HG03135 (cell line): ENCODE measurements at regions not wholly inside any gene's neighbourhood (a gene's known extent, or its start where the extent isn't known, plus 50 kb on each side); places are given as distances from the start of the nearest gene placed in this dataset.
"Not testable (repeated sequence)": the region's sequence is repeated elsewhere in the genome, so short reads cannot be mapped to it uniquely, and the experiment has no call there.

ENCODE experiments used
- ATAC-seq: cut with Tn5 transposase; IDR thresholded peaks from one replicate; pipeline ENCODE4 v1.9.1; 2021; ENCODE audit warnings: mild to moderate bottlenecking, moderate library complexity; ENCODE audit not compliant: unreplicated experiment

DNA sequence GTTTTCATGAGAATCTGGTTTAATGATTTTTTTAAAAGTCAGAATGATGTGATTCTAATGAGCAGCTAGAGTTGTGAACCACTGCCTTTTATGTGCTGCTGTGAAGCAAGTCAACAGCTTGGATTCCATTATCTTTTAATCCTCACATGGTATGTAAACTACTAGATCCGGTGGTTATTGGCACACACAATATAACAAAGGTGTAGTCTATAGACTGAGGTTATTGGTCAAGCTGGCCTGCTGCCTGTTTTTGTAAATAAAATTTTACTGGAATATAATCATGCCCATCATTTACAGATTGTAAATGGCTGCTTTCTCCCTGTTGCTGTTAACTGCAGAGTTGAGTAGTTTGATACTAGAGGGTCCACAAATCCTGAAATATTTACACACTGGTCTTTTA, 103.1 kb downstream of the OTOL1 start:
- ATAC-seq = no peak

DNA sequence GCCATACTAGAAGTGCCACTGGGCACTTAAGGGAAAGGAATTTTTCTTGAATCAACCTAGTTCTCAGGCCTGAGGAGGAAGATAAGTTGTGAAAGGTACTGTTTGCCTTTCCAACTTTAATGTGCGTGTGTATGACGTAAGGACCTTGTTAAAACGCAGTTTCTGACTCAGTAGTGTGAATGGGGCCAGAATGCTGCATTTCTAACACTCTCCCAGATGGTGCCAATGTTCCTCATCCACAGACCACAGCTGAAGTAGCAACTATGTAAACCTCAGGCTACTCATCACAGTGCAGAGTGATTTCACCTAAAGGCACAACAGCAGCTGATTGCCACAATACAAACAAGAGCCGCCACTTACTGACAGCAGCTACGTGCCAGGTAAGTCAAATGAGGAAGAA, 103.6 kb downstream of the OTOL1 start:
- no peak for ATAC-seq

DNA sequence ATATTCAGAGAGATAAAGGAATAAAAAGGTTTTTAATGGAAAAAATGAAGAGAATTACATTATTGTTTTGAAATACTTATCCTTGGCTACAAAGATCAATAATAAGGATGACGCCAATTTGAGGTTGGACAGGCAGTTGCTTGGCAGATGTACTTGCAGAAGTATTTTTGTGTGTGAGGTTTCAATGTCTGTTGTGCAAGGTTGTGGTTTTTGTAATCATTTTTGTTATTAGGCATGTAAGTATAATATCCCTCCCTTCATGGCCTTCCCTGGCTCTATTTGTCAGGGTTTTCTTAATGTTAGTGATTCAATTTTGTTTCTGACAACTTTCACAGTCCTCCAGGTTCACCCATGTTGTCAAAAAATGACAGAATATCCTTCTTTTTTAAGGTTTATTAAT, 105.9 kb downstream of the OTOL1 start:
- ATAC-seq = no peak

DNA sequence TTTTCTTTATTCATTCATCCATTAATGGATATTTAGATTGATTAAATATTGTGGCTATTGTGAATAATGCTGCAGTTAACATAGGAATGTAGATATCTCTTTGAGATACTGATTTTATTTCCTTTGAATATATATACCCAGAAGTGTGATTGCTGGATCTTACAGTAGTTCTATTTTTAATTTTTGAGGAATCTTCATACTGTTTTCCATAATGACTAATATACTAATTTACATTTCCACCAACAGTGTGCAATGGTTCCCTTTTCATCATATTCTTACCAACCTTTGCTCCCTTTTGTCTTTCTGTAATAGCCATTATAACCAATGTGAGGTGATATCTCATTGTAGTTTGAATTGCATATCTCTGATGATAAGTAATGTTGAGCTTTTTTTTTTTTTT, 106.3 kb downstream of the OTOL1 start:
- ATAC-seq = no peak

DNA sequence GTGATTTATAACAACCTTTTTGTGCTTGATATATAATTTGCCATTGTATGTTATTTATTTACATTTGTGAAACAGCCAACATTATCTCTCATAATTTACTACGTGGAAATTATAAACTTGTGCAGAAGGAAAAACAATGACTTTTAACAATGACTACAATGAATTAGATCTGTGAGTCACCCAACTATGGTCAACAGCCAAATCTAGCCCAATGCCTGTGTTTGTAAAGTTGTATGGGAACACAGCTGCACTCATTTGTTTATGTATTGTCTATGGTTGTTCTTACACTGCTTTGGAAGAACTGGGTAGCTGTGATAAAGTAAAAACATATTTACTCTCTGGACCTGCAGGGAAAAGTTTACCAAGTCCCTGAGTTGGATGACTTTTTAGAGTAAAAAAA, 110.4 kb downstream of the OTOL1 start:
- no peak for ATAC-seq

DNA sequence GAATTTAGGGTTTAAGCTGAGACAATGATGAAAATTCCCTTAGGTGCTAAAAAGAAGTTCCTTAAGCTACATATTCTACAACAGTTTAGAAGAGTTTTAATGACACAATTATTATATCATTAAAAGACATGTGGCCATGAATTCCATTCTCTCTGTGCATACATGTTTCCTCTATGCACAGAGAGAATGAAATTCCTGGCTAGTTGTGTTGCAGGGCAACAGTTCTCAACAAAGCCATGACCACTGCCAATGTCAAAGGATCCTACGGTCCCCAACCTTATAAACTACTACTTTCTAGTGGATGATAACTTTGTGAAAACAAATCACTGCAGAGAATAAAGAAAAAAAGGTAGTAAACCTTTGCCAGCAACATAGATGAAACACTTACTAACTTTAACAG, 122.7 kb downstream of the OTOL1 start:
- no peak for ATAC-seq

DNA sequence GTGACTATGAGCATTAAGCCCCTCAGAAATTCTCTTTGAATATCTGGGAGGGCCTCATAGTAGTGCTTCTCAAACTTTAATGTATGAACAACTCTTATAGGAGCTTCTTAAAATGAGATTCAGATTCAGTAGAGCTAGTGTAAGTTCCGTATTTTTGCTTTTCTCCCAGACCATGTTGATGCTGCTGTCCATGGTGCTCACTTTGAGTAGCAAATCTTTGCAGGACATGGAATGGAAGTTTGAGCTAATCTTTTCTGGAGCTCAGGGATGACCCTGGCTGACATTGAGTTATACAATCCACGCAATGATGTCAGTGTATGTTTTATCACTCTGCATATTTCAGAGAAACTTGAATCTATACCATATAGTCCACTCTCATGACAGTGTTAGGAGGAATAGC, 134.2 kb downstream of the OTOL1 start:
- ATAC-seq = no peak

DNA sequence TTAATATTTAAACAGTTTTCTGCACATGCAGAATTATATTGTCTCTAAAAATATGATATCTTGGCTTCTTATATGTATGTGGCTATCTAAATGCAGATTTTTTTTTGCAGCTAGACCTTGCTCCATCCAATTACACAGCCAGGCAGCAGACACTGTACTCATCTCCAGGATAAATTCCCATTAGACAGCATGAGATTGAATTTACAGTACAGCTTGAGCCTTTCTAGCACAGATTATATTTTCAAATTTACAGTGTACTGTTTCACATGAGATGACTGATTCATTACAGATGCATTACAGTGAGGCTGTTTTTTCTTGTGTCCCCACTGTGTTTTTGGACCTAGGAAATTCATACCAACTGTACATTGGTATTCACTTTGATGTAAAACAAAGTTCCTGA, 134.9 kb downstream of the OTOL1 start:
- ATAC-seq = no peak

DNA sequence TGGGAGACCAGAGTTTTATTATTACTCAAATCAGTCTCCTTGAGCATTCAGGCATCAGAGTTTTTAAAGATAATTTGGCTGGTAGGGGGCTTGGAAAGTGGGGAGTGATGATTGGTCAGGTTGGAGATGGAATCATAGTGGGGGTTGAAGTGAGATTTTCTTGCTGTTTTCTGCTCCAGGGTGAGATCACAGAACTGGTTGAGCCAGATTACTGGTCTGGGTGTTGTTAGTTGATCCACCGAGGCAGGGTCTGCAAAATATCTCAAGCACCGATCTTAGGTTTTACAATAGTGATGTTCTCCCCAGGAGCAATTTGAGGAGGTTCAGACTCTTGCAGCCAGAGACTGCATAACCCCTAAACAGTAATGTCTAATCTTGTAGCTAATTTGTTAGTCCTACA, 141.0 kb downstream of the OTOL1 start:
- ATAC-seq = no peak

DNA sequence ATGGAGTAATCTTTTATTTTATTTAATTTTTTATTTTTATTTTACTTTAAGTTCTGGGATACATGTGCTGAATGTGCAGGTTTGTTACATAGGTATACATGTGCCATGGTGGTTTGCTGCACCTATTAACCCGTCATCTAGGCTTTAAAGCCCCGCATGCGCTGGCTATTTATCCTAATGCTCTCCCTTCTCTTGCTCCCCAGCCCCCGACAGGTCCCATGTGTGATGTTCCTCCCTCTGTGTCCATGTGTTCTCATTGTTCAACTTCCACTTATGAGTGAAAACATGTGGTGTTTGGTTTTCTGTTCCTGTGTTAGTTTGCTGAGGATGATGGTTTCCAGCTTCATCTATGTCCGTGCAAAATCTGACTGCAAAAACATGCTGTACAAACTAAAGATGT, 142.5 kb downstream of the OTOL1 start:
- not testable (repeated sequence) for ATAC-seq

DNA sequence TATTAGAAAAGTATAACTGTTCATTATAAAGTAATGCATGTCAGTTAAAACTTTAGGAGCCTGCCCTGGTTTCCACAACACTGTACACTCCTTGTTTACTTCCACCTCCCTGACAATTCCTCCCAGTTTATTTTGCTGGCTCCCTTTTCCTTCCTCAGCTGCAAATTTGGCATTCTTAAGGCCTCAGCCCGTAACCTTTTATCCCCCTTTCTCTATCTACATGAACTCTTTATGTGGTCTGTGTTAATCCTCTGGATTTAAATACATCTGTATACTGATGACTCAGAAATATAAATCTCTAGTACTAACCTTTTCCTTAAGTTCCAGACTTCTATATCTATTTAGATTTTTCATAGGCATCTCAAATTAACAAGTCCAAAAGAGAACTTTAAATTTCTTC, 143.6 kb downstream of the OTOL1 start:
- ATAC-seq = no peak

DNA sequence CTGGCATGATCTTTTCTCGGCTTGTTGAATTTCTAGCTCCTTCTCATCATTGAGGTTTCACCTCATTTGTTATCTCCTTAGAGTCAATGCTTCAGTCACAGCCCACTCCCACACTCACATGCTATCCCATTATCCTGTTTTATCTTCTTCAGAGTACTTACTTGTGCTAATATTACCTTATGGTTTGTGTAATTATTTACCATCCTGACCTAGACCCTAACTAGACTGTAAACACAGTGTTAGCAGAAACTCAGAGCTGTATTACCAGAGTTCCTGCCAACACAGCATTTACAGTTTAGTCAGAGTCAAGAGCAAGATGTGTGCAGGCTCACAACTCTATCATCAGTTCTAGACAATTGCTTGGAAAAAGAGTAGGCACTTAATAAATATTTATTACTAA, 144.7 kb downstream of the OTOL1 start:
- no peak for ATAC-seq

DNA sequence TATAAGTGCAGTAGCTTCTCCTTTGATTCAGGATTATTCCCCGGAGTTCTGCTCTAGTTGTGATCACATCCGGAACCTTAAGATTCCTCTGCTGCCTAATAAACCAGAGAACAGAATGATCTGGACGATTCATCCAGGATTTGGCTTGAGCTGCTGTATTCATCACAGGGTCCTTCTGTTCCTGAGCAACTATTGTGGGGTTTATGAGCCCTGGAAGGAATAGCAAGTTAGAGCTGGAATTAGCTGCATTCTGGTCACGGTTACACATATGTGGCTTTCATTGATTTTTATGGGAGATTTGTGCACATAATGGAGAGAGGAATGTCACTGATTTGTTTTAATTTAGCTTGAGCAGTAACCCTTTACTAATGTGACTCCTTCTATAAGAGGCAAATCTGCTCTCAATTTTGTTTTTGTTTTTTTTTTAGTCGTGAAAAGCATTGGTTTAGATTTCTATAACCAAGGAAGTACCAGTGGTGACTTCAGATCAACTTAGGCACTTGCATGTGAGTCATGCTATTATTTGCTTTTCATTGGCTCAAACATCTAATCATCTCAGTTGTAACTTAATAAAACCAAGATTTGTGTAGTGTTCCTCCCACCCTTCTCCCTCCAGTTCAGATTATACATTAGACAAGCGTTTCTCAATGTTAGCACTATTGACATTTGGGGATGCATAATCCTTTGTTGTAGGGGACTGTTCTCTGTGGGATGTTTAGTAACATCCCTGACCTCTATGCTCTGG, 148.5 kb downstream of the OTOL1 start:
- ATAC-seq = no peak

DNA sequence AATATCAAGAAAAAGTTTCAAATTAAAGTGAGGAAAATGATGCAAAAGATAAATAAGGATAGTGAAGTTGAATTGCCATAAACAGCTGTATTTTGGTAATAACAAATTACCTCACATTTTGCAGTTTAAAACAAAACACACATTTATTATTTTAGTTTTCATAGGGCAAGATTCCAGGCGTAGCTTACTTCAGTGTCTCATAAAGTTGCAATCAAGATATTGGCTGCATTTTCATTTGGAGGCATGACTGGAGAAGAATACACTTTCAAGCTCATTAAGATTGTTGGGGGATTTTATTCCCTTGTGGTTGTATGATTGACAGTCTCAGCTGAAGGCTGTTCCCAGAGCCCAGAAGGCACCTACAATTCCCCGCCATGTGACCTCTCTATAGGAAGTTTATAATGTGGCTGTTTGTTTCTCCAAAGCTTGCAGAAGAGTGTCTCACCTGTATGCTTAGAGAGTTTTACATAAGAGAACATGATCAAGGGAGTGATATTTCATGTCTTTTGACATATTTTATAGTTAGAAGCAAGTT, 151.4 kb downstream of the OTOL1 start:
- no peak for ATAC-seq

DNA sequence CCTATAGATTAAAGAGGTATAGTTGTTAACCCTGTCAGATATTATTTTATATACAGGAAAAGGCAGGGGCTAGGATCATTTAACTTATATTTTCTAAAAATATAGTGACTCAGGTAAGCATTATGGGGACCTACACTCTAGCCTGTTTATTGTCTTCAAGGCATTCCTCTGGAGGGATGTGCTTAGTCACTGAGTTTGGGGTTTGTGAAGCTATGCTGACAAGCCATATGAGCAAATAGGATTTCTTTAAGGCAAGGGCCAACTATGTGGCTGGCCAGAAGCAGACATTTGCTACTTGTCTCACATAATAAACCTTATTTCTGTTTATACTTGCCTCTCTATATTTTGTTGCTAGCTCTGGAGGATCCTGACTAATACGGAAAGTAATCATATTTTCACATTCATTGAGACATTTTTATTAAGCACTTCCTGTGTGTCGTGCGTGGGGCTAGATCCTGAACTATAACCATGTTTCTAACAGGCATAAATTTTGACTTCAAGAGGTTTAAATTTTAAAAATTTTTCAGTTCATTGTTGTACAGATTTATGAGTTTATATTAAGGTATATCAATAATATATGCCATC, 153.4 kb downstream of the OTOL1 start:
- no peak for ATAC-seq

DNA sequence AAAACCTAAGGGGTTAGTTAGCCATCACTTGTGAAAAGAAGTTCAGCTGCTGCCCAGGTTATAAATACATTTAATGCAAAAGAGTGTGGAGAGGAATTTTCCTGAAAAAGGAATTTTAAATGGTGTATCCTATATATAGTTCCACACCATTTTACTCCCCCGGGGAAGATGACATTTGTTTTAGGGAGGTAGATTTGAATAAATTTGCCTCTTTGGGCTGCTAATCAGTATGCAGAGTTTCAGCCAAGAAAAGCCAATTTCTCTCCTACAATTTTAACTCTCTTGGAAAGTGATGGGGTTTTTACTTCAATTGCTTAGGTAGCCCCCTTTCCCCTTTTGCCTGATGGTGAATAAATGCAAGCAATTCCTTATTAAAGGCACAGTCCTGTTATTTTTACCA, 161.2 kb downstream of the OTOL1 start:
- no peak for ATAC-seq

DNA sequence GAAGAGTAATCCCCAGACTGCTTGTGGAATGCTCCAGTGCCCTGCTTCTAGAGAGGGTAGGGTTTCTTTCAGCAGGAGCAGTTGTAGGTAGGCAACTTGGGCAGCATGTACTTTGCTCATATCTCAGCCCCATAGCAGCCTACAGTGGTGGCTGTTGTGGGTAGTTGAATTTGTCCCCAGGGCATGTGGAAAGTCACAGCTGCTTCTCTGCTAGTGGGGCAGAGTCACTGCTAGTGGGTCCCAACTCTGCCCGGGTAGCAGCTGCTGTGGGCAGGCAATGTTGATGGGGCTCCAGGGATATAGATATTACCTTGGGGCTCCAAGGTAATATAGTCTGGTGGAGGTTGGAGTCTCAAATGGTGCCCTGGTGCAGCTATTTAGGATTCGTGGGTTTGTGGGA, 174.5 kb downstream of the OTOL1 start:
- ATAC-seq = no peak

DNA sequence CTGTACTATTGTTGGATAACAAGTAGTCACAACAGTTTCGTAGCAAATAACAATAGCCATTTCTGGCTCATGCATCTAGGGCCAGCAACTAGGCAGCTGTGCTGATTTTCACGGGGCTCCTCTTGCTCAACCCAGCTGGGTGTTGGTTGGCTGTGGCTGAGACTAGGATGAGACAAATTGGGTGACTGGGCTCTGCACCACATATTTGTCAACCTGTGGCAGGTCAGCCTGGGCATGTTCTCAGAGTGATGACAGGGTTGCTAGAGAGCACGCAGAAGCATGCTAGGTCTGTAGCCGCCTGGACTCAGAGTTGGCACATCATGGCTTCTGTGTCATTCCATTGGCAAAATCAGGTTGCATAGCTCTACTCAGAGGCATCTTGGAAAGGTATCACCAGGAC, 175.9 kb downstream of the OTOL1 start:
- no peak for ATAC-seq

DNA sequence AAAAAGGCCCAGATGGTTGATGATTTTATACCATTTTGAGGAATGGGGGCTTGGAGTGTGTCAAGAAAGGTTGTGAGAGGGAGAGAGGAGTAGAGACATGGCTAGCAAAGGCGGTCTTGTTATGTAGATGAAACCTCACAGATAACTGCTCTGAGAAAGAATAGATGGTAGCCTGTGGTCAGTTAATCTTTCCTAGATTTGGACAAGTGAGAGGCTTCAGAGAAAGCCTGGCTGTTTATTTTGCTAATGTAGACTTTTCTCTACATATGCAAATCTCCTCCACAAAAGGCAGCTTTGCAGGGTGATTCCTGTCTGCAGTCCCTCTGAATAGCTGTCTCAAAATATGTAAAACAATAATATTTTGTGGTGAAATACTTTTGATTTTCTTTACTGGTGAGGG, 177.3 kb downstream of the OTOL1 start:
- no peak for ATAC-seq

DNA sequence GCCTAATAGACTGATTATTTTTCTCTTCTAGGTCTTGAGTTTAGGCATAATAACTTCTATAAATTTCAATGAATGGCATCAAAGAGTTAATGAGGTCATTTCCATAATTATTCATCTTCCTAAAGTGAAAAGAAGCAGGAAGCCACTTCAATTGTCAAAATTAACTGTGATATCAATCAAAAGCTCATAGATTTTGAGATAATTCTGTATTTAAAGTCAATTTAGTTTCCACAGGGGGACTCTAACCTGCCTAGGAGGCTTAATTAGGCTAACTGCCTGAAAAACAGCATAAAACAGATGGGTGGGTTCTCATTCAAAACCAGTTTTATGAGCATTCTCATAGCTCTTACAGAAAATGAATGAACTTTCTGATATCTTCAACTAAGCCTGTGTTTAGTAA, 177.8 kb downstream of the OTOL1 start:
- ATAC-seq = no peak

DNA sequence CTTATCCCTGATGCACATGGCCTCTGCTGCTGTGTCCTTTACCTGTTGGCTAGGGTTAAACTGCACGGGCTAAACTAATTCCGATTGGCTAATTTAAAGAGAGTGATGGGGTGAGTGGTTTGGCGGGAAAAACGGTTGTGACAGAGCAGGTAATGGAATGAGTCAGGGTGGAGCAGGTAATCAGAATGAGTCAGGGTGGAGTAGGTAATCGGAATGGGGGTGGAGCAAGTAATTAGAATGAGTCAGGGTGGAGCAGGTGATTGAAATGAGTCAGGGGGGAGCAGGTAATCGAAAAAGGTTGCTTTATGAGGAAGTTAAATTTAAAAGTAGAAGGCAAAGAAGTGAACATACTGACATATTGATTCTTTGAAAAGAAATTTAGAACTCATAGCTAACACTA, 185.2 kb downstream of the OTOL1 start:
- ATAC-seq = not testable (repeated sequence)

DNA sequence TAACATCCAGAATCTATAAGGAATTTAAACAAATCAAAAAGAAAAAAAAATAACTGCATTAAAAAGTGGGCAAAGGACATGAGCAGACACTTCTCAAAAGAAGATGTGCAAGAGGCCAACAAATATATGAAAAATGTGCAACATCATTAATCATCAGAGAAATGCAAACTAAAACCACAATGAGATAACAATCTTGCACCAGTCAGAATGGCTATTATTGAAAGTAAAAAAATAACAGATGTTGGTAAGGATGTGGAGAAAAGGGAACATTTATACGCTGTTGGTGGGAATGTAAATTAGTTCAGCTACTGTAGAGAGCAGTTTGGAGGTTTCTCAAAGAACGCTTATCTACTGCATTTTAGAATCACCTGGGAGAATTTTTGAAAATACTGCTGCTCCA, 186.1 kb downstream of the OTOL1 start:
- ATAC-seq = no peak
